ENCODE measurements at regions not wholly inside any gene's neighbourhood (a gene's known extent, or its start where the extent isn't known, plus 50 kb on each side); places are given as distances from the start of the nearest gene placed in this dataset.

DNA sequence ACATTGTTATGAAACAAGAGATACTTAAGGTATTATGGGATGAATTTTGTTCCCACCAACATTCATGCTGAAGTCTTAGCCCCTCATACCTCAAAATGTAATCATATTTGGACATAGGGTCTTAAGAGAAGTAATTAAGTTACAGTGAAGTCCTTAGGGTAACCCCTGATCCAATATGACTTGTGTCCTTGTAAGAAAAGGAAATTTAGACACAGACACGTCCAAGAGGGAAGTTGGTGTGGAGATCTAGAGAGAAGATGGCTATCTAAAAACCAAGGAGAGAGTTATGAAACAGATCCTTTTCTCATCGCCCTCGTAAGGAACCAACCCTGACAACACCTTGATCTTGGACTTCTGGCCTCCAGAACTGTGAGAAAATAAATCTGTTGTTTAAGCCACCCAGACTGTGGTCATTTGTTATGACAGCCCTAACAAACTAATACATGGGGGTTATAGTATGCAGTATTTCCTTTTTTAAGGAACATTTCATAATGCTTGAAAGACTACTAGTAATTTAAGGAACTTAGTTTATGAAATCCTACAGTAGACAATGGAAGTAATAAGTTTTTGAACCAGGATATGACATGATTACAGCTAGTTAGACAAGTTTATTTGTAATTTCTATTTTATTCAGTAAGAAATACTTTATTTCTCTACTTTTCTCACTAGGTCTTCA is 875.5 kb upstream of the ADGRL2 start:
- TF ChIP-seq RAD21 (IDR thresholded peaks at IDR 0.05) (no peak), YY1 (IDR thresholded peaks at IDR 0.05) (no peak), TAF1 (conservative IDR thresholded peaks at IDR 0.05) (no peak), JUND (IDR thresholded peaks at IDR 0.05) (no peak), GABPA (IDR thresholded peaks at IDR 0.05 in 1 of 2, conservative IDR thresholded peaks at IDR 0.05 in 1 of 2) (no peak), SP1 (IDR thresholded peaks at IDR 0.05) (no peak), EGR1 (IDR thresholded peaks at IDR 0.05; ENCODE audit: low read depth in 2 of 2) (no peak), HNF4A (conservative IDR thresholded peaks at IDR 0.05) (no peak), RXRA (IDR thresholded peaks at IDR 0.05) (no peak)
- TF ChIP-seq, protein P1, sequence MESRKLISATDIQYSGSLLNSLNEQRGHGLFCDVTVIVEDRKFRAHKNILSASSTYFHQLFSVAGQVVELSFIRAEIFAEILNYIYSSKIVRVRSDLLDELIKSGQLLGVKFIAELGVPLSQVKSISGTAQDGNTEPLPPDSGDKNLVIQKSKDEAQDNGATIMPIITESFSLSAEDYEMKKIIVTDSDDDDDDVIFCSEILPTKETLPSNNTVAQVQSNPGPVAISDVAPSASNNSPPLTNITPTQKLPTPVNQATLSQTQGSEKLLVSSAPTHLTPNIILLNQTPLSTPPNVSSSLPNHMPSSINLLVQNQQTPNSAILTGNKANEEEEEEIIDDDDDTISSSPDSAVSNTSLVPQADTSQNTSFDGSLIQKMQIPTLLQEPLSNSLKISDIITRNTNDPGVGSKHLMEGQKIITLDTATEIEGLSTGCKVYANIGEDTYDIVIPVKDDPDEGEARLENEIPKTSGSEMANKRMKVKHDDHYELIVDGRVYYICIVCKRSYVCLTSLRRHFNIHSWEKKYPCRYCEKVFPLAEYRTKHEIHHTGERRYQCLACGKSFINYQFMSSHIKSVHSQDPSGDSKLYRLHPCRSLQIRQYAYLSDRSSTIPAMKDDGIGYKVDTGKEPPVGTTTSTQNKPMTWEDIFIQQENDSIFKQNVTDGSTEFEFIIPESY (IDR thresholded peaks at IDR 0.05): no peak
- TF ChIP-seq, protein P2, sequence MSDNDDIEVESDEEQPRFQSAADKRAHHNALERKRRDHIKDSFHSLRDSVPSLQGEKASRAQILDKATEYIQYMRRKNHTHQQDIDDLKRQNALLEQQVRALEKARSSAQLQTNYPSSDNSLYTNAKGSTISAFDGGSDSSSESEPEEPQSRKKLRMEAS (IDR thresholded peaks at IDR 0.05): no peak
- TF ChIP-seq, protein P3, sequence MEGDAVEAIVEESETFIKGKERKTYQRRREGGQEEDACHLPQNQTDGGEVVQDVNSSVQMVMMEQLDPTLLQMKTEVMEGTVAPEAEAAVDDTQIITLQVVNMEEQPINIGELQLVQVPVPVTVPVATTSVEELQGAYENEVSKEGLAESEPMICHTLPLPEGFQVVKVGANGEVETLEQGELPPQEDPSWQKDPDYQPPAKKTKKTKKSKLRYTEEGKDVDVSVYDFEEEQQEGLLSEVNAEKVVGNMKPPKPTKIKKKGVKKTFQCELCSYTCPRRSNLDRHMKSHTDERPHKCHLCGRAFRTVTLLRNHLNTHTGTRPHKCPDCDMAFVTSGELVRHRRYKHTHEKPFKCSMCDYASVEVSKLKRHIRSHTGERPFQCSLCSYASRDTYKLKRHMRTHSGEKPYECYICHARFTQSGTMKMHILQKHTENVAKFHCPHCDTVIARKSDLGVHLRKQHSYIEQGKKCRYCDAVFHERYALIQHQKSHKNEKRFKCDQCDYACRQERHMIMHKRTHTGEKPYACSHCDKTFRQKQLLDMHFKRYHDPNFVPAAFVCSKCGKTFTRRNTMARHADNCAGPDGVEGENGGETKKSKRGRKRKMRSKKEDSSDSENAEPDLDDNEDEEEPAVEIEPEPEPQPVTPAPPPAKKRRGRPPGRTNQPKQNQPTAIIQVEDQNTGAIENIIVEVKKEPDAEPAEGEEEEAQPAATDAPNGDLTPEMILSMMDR (IDR thresholded peaks at IDR 0.05; ENCODE audit: low read depth, low read length, missing input control): no peak
- H3K27me3 ChIP-seq (ENCODE audit: control insufficient read depth in 4 of 4, insufficient read depth in 4 of 4, low read length in 3 of 4): no peaks in the 10 kb centered on the region
- no peaks in the 10 kb centered on the region for H3K4me1 ChIP-seq (ENCODE audit: control insufficient read depth in 4 of 4, insufficient read depth in 4 of 4, low read length in 3 of 4)
- H3K9ac ChIP-seq (ENCODE audit: low read depth in 1 of 2, low read length in 2 of 2): no peak overlapping the region
- H3K4me3 ChIP-seq (ENCODE audit: low read depth in 1 of 3, low read length in 3 of 3): no peak overlapping the region
- H3K27ac ChIP-seq (ENCODE audit: low read depth in 1 of 2, low read length in 2 of 2): no peak overlapping the region
- H3K9me3 ChIP-seq (ENCODE audit: control insufficient read depth in 4 of 4, low read length in 3 of 4): peaks cover 0 to 3% (median 3%) of the 10 kb centered on the region in 4 donors
- DNase-seq (ENCODE audit: low spot score): no peak
- no peaks in the 10 kb centered on the region for H3K36me3 ChIP-seq (ENCODE audit: control insufficient read depth in 4 of 4, insufficient read depth in 3 of 4, low read depth in 1 of 4, low read length in 3 of 4)
- 88% methylated on average over 3 of the region's 3 CpGs for WGBS

DNA sequence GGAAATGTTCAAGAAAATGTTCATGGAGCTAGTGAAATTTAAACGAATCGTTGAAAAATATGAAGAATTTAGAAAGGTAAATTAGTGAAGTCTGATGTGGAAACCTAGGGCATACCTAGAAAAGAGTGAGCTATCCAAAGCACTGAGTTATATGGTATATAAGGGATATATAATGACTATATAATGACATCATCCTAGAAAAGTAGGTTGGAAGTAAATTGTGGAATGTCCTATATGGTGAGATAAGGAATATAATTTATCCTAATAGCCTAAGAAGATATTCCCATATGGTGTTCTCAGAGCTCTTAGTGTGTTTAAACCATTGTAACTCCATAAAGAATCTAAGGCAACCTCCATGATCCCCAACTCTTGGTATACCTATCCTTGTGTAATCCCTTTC is 876.4 kb upstream of the ADGRL2 start:
- no peak for TF ChIP-seq HNF4A (conservative IDR thresholded peaks at IDR 0.05)
- TF ChIP-seq, protein P1 (IDR thresholded peaks at IDR 0.05): no peak
- no peak for TF ChIP-seq YY1 (IDR thresholded peaks at IDR 0.05)
- Histone ChIP-seq H3K27ac (ENCODE audit: low read depth in 1 of 2, low read length in 2 of 2) (no peak overlapping the region), H3K4me1 (ENCODE audit: control insufficient read depth in 4 of 4, insufficient read depth in 4 of 4, low read length in 3 of 4) (no peaks in the 10 kb centered on the region), H3K36me3 (ENCODE audit: control insufficient read depth in 4 of 4, insufficient read depth in 3 of 4, low read depth in 1 of 4, low read length in 3 of 4) (no peaks in the 10 kb centered on the region), H3K4me3 (ENCODE audit: low read depth in 1 of 3, low read length in 3 of 3) (no peak overlapping the region), H3K9ac (ENCODE audit: low read depth in 1 of 2, low read length in 2 of 2) (no peak overlapping the region), H3K27me3 (ENCODE audit: control insufficient read depth in 4 of 4, insufficient read depth in 4 of 4, low read length in 3 of 4) (no peaks in the 10 kb centered on the region), H3K9me3 (ENCODE audit: control insufficient read depth in 4 of 4, low read length in 3 of 4) (no peaks in the 10 kb centered on the region)
- WGBS: 90% methylated on average over 2 of the region's 2 CpGs
- no peak for DNase-seq (ENCODE audit: low spot score)

Data from liver (tissue), 8 donors.